WTC11 (cell line): ENCODE measurements at regions not wholly inside any gene's neighbourhood (a gene's known extent, or its start where the extent isn't known, plus 50 kb on each side); places are given as distances from the start of the nearest gene placed in this dataset.

Experiments
- ATAC-seq: fragments of 200-7000 bp; cut with Tn5 transposase; 2 replicates; pipeline ENCODE4 v1.10.0; 2021; ENCODE audit warnings: mild to moderate bottlenecking, moderate library complexity
- CTCF ChIA-PET: fragments of 300-600 bp; sonication (Branson Sonifier 250); formaldehyde crosslinking; loops from one replicate; lab custom pipeline; 2021; ENCODE audit warnings: antibody characterized with exemption; lab: Charles Lee
- POLR2A ChIA-PET: fragments of 350-600 bp; sonication (Branson Sonifier 250); formaldehyde crosslinking; loops from one replicate; lab custom pipeline; 2021; ENCODE audit warnings: antibody characterized with exemption; lab: Charles Lee
- DNase-seq: peaks from one replicate; pipeline ENCODE4 v3.0.0; 2021; ENCODE audit warnings: low spot score
- H3K27ac Mint-ChIP-seq: 2 replicates; pipeline ENCODE4 v1.8.0; 2021; ENCODE audit warnings: mixed read lengths
- H3K27me3 Mint-ChIP-seq: 2 replicates; pipeline ENCODE4 v1.8.0; 2021; ENCODE audit warnings: low read depth, mild to moderate bottlenecking, moderate library complexity, mixed read lengths
- H3K36me3 Mint-ChIP-seq: 2 replicates; pipeline ENCODE4 v1.8.0; 2021; ENCODE audit warnings: mixed read lengths
- H3K4me1 Mint-ChIP-seq: 2 replicates; pipeline ENCODE4 v1.8.0; 2022; ENCODE audit warnings: mixed read lengths
- H3K4me3 Mint-ChIP-seq: 2 replicates; pipeline ENCODE4 v1.8.0; 2021; ENCODE audit warnings: mild to moderate bottlenecking, moderate library complexity, mixed read lengths
- H3K9me3 Mint-ChIP-seq: 2 replicates; pipeline ENCODE4 v1.8.0; 2021; ENCODE audit warnings: mixed read lengths
- CBFB ChIP-seq: sonication (generic); formaldehyde crosslinking; IDR thresholded peaks from 2 replicates; pipeline ENCODE4 v1.8.1; 2022; ENCODE audit warnings: mild to moderate bottlenecking, low read depth, missing genetic modification reagents
- ETV6 ChIP-seq: sonication (generic); formaldehyde crosslinking; IDR thresholded peaks from 2 replicates; pipeline ENCODE4 v1.8.1; 2022; ENCODE audit warnings: mild to moderate bottlenecking, missing genetic modification reagents
- GABPB1 ChIP-seq: sonication (generic); formaldehyde crosslinking; IDR thresholded peaks from 2 replicates; pipeline ENCODE4 v1.8.1; 2023; ENCODE audit warnings: mild to moderate bottlenecking, missing genetic modification reagents
- GTF2I ChIP-seq: fragments of 250-450 bp; sonication (Bioruptor Pico); conservative IDR thresholded peaks from 2 replicates; pipeline ENCODE4 v1.4.0; 2021; ENCODE audit warnings: mild to moderate bottlenecking
- HMGA2 ChIP-seq: fragments of 250-450 bp; sonication (Bioruptor Pico); IDR thresholded peaks from 2 replicates; pipeline ENCODE4 v1.4.0; 2021; ENCODE audit warnings: mild to moderate bottlenecking, moderate library complexity
- KAT7 ChIP-seq: sonication (generic); formaldehyde crosslinking; IDR thresholded peaks from 2 replicates; pipeline ENCODE4 v1.8.1; 2023; ENCODE audit warnings: missing genetic modification reagents, mild to moderate bottlenecking, borderline replicate concordance
- NFATC4 ChIP-seq: fragments of 250-450 bp; sonication (Bioruptor Pico); IDR thresholded peaks from 2 replicates; pipeline ENCODE4 v1.9.0; 2021; ENCODE audit warnings: mild to moderate bottlenecking
- NR2C2 ChIP-seq: sonication (generic); formaldehyde crosslinking; IDR thresholded peaks from 2 replicates; pipeline ENCODE4 v1.8.0; 2022; ENCODE audit warnings: mild to moderate bottlenecking, missing genetic modification reagents
- TEAD4 ChIP-seq: sonication (generic); formaldehyde crosslinking; IDR thresholded peaks from 2 replicates; pipeline ENCODE4 v1.8.0; 2022; ENCODE audit warnings: mild to moderate bottlenecking, missing genetic modification reagents
- TP53 ChIP-seq: sonication (generic); formaldehyde crosslinking; IDR thresholded peaks from 2 replicates; pipeline ENCODE4 v1.8.1; 2023; ENCODE audit warnings: mild to moderate bottlenecking, missing genetic modification reagents
- ZNF138 ChIP-seq: sonication (generic); formaldehyde crosslinking; conservative IDR thresholded peaks from 2 replicates; pipeline ENCODE4 v1.8.1; 2022; ENCODE audit warnings: mild to moderate bottlenecking, moderate library complexity, missing genetic modification reagents
- ZNF423 ChIP-seq: fragments of 250-450 bp; sonication (Bioruptor Pico); IDR thresholded peaks from 2 replicates; pipeline ENCODE4 v2.1.2; 2022; ENCODE audit warnings: mild to moderate bottlenecking, moderate library complexity
- ZNF671 ChIP-seq: fragments of 250-450 bp; sonication (Bioruptor Pico); IDR thresholded peaks from 2 replicates; pipeline ENCODE4 v1.8.0; 2021; ENCODE audit warnings: mild to moderate bottlenecking
- TF ChIP-seq, protein P1 (sequence below): fragments of 250-450 bp; sonication (Bioruptor Pico); IDR thresholded peaks from 2 replicates; pipeline ENCODE4 v1.9.0; 2021; ENCODE audit warnings: mild to moderate bottlenecking
- TF ChIP-seq, protein P2 (sequence below): fragments of 250-450 bp; sonication (Bioruptor Pico); IDR thresholded peaks from 2 replicates; pipeline ENCODE4 v1.9.0; 2021; ENCODE audit warnings: mild to moderate bottlenecking
- TF ChIP-seq, protein P3 (sequence below): sonication (generic); formaldehyde crosslinking; IDR thresholded peaks from 2 replicates; pipeline ENCODE4 v1.8.0; 2022; ENCODE audit warnings: mild to moderate bottlenecking, missing genetic modification reagents
- TF ChIP-seq, protein P4 (sequence below): sonication (generic); formaldehyde crosslinking; conservative IDR thresholded peaks from 2 replicates; pipeline ENCODE4 v1.8.1; 2022; ENCODE audit warnings: mild to moderate bottlenecking, missing genetic modification reagents
- TF ChIP-seq, protein P5 (sequence below): sonication (generic); formaldehyde crosslinking; IDR thresholded peaks from 2 replicates; pipeline ENCODE4 v1.8.0; 2023; ENCODE audit warnings: missing genetic modification reagents, mild to moderate bottlenecking, borderline replicate concordance

DNA sequence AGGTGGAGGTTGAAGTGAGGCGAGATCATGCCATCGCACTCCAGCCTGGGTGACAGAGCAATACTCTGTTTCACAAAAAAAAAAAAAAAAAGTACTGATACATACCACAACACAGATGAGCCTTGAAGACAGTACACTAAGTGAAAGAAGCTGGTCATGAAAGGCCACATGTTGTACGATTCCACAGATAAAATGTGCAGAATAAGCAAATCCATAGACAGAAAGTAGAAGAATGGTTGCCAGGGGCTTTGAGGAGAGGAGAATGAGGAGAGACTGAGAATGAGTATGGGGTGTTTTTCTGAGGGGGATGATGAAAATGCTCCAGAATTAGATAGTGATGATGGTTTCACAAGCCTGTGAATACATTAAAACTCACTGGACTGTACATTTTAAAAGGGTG, 155.6 kb upstream of the PSMD7 start (continued):
- TF ChIP-seq, protein P1, sequence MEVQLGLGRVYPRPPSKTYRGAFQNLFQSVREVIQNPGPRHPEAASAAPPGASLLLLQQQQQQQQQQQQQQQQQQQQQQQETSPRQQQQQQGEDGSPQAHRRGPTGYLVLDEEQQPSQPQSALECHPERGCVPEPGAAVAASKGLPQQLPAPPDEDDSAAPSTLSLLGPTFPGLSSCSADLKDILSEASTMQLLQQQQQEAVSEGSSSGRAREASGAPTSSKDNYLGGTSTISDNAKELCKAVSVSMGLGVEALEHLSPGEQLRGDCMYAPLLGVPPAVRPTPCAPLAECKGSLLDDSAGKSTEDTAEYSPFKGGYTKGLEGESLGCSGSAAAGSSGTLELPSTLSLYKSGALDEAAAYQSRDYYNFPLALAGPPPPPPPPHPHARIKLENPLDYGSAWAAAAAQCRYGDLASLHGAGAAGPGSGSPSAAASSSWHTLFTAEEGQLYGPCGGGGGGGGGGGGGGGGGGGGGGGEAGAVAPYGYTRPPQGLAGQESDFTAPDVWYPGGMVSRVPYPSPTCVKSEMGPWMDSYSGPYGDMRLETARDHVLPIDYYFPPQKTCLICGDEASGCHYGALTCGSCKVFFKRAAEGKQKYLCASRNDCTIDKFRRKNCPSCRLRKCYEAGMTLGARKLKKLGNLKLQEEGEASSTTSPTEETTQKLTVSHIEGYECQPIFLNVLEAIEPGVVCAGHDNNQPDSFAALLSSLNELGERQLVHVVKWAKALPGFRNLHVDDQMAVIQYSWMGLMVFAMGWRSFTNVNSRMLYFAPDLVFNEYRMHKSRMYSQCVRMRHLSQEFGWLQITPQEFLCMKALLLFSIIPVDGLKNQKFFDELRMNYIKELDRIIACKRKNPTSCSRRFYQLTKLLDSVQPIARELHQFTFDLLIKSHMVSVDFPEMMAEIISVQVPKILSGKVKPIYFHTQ (CRISPR knock-in tag), result no peak
- TF ChIP-seq, protein P2, sequence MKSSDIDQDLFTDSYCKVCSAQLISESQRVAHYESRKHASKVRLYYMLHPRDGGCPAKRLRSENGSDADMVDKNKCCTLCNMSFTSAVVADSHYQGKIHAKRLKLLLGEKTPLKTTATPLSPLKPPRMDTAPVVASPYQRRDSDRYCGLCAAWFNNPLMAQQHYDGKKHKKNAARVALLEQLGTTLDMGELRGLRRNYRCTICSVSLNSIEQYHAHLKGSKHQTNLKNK, result no peak
- TF ChIP-seq NR2C2 (CRISPR knock-in tag) (no peak), HMGA2 (CRISPR knock-in tag) (no peak)

DNA sequence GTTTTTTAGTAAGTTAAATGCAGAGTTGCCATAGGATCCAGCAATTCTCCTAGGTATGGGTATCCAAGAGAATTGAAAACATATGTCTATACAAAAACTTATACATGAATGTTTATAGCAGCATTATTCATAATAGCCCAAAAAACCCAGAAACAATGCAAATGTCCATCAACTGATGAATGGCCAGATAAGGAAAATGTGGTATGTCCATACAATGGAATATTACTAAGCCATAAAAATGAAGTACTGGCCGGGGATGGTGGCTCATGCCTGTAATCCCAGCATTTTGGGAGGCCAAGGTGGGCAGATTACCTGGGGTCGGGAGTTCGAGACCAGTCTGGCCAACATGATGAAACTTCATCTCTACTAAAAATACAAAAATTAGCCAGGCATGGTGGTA, 156.1 kb upstream of the PSMD7 start:
- ChIA-PET CTCF (no interaction called here), POLR2A (no interaction called here)
- Mint-ChIP-seq H3K9me3 (peaks cover 19% of the 10 kb centered on the region), H3K36me3 (peaks cover 14% of the 10 kb centered on the region), H3K27me3 (no peaks in the 10 kb centered on the region; the same call in 1 of the 2 replicates), H3K27ac (no peak overlapping the region), H3K4me3 (no peak overlapping the region), H3K4me1 (no peaks in the 10 kb centered on the region)
- TF ChIP-seq GTF2I (CRISPR knock-in tag) (peak; percentile 53; the same call in 1 of the 2 replicates), ETV6 (CRISPR knock-in tag) (no peak)
- no peak for DNase-seq
- ATAC-seq, result no peak

DNA sequence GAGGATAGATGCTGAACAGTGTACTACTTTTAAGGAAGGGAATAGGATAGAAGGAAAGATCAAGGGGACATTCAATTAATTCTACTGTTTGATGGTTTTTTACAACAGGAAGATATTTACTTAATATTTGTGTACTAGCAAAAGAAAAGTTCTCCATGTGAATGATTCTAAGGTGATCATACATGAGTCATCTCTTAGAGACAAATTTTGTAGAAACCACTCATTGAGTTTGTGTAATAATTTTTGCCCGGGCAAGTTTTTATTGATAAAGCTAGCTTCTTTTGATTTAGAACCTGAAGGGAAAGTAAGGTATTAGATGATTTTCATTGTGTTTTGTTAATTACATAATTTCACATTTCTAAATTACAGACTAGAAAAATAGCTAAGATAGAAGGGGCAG, 172.8 kb upstream of the PSMD7 start:
- ChIA-PET CTCF (no interaction called here), POLR2A (no interaction called here)
- no peak overlapping the region for H3K4me3 Mint-ChIP-seq
- no peaks in the 10 kb centered on the region for H3K27me3 Mint-ChIP-seq
- no peak overlapping the region for H3K27ac Mint-ChIP-seq
- no peak for TF ChIP-seq ZNF423 (CRISPR knock-in tag)
- H3K36me3 Mint-ChIP-seq, result peaks cover 10% of the 10 kb centered on the region
- H3K4me1 Mint-ChIP-seq, result no peaks in the 10 kb centered on the region
- ATAC-seq (no peak), DNase-seq (no peak)
- peaks cover 30% of the 10 kb centered on the region for H3K9me3 Mint-ChIP-seq

DNA sequence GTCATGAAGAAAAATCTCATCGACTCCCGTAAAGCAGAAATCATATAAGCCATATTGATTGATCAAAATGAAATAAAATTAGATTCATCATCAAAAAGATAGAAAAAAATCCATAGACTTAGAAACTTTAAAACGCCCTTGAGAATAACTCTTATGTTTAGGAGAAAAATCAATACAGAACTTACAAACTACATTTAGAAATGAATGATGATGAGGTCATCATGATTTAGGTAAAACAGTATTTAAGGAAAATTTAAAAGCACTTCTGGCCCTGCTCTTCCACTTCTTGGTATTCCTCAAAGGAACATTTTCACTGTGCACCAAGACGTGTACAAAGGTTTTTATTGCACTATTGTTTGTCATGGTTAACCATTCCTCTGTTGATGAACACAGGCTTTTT, 173.4 kb upstream of the PSMD7 start:
- no peak for ATAC-seq
- H3K27ac Mint-ChIP-seq, result no peak overlapping the region
- no peaks in the 10 kb centered on the region for H3K27me3 Mint-ChIP-seq
- TF ChIP-seq, protein P3, sequence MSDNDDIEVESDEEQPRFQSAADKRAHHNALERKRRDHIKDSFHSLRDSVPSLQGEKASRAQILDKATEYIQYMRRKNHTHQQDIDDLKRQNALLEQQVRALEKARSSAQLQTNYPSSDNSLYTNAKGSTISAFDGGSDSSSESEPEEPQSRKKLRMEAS (CRISPR knock-in tag), result no peak
- TF ChIP-seq GABPB1 (CRISPR knock-in tag) (no peak), ZNF671 (CRISPR knock-in tag) (no peak), TEAD4 (no peak), TP53 (no peak), CBFB (CRISPR knock-in tag) (no peak), ZNF138 (CRISPR knock-in tag) (no peak), KAT7 (CRISPR knock-in tag) (no peak), NFATC4 (CRISPR knock-in tag) (no peak)
- TF ChIP-seq, protein P4, sequence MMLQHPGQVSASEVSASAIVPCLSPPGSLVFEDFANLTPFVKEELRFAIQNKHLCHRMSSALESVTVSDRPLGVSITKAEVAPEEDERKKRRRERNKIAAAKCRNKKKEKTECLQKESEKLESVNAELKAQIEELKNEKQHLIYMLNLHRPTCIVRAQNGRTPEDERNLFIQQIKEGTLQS (CRISPR knock-in tag), result no peak
- TF ChIP-seq, protein P5, sequence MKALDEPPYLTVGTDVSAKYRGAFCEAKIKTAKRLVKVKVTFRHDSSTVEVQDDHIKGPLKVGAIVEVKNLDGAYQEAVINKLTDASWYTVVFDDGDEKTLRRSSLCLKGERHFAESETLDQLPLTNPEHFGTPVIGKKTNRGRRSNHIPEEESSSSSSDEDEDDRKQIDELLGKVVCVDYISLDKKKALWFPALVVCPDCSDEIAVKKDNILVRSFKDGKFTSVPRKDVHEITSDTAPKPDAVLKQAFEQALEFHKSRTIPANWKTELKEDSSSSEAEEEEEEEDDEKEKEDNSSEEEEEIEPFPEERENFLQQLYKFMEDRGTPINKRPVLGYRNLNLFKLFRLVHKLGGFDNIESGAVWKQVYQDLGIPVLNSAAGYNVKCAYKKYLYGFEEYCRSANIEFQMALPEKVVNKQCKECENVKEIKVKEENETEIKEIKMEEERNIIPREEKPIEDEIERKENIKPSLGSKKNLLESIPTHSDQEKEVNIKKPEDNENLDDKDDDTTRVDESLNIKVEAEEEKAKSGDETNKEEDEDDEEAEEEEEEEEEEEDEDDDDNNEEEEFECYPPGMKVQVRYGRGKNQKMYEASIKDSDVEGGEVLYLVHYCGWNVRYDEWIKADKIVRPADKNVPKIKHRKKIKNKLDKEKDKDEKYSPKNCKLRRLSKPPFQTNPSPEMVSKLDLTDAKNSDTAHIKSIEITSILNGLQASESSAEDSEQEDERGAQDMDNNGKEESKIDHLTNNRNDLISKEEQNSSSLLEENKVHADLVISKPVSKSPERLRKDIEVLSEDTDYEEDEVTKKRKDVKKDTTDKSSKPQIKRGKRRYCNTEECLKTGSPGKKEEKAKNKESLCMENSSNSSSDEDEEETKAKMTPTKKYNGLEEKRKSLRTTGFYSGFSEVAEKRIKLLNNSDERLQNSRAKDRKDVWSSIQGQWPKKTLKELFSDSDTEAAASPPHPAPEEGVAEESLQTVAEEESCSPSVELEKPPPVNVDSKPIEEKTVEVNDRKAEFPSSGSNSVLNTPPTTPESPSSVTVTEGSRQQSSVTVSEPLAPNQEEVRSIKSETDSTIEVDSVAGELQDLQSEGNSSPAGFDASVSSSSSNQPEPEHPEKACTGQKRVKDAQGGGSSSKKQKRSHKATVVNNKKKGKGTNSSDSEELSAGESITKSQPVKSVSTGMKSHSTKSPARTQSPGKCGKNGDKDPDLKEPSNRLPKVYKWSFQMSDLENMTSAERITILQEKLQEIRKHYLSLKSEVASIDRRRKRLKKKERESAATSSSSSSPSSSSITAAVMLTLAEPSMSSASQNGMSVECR (CRISPR knock-in tag), result no peak
- ChIA-PET POLR2A (no interaction called here), CTCF (no interaction called here)
- DNase-seq, result no peak
- no peak overlapping the region for H3K4me3 Mint-ChIP-seq
- H3K36me3 Mint-ChIP-seq, result peaks cover 8% of the 10 kb centered on the region
- no peaks in the 10 kb centered on the region for H3K4me1 Mint-ChIP-seq
- H3K9me3 Mint-ChIP-seq, result peaks cover 23% of the 10 kb centered on the region
